H7 (cell line): ENCODE measurements at regions not wholly inside any gene's neighbourhood (a gene's known extent, or its start where the extent isn't known, plus 50 kb on each side); places are given as distances from the start of the nearest gene placed in this dataset.

Experiments used
- DNase-seq: peaks from one replicate; pipeline ENCODE4 v3.0.0; 2012
- H3K27me3 ChIP-seq: 2 replicates; pipeline ENCODE4 v1.6.0; 2011; ENCODE audit warnings: mild to moderate bottlenecking, low read length; ENCODE audit not compliant: control insufficient read depth, insufficient read depth
- H3K36me3 ChIP-seq: replicated peaks from 2 replicates; pipeline ENCODE4 v1.5.1; 2011; ENCODE audit warnings: low read length; ENCODE audit not compliant: control insufficient read depth, insufficient read depth
- H3K4me3 ChIP-seq: 2 replicates; pipeline ENCODE4 v1.5.1; 2011; ENCODE audit warnings: low read depth, mild to moderate bottlenecking, control low read depth, low read length, moderate library complexity; ENCODE audit not compliant: insufficient read depth

DNA sequence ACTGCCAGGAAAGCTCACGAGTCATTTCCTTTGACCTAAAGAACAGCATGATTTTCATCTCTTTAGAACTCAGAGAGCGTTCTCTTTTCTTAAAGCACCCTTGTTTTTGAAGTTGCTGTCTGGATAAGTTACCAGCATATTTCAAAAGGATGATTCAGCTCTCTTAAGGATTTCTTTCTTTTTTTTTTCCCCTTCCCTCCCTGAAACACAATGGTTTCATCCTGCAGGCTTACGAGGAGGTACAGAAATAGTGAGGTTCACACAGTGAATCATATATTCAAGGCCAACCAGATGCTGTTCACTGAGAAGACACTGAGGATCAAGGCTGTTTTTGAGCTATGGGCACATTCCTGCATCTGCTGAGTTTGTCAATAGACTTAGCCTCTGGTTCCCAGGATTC is 257.2 kb downstream of the KIF4B start:
- no peak for DNase-seq
- no peaks in the 10 kb centered on the region for H3K36me3 ChIP-seq
- no peak overlapping the region for H3K4me3 ChIP-seq
- no peaks in the 10 kb centered on the region for H3K27me3 ChIP-seq

DNA sequence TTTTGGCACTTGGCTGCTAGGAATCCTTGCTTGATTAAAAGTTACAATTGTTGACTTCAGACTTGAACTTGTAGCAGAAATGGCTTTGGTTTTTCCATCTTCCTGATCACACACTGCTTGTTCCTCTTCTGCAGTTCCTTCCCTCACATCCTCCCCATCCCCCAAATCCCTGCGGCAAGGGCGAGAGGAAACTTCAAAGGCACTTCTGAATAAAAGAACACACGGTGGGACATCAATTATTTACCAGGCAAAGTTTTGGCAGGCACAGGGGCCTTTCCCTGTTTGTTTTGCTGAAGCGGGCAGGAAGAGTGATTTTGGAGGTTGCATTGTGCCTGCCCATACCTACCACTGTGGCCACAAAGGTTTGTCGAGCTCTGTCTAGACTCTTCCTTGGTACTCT is 260.9 kb downstream of the KIF4B start:
- DNase-seq = peak; percentile 44
- H3K36me3 ChIP-seq = no peaks in the 10 kb centered on the region
- H3K27me3 ChIP-seq = no peaks in the 10 kb centered on the region
- no peak overlapping the region for H3K4me3 ChIP-seq

DNA sequence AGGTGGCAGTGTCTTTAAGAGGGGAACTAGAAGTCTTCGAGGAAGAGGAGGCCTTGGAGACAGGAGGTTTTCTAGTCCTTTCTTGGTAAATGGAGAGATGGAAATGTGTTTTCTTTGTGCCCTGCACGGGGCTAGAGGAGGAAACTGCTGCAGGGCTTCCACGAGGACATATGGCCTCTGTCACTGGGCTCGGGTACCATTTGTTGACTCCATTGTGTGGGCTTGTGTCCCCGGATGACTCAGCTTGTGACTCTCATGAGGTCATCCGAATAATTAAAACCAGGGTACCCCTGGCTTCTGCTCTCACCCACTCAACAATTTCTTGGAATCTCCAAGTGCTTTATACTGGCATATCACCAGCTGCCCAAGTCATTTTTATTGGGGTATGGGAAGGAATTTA is 261.7 kb downstream of the KIF4B start:
- DNase-seq = no peak
- Histone ChIP-seq H3K36me3 (no peaks in the 10 kb centered on the region), H3K27me3 (no peaks in the 10 kb centered on the region), H3K4me3 (no peak overlapping the region)

DNA sequence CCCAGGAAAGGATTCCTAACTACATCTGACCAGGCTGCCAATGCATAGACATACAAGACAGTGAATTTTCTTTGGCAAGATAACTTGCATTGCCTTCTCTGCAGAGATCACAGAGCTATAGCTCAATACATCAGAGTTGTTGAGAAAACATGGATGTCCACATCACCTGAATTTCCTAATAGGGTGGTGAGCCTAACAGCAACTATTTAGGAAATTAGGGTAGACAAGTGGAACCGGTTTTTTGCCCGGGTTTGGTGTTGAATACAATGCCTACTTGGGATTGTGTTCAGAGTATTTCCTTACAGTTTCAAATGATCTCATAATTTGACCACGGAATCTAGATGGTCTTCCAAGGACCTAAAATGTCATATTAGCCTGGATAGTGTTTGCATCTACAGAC is 262.7 kb downstream of the KIF4B start:
- no peaks in the 10 kb centered on the region for H3K36me3 ChIP-seq
- H3K4me3 ChIP-seq = no peak overlapping the region
- no peak for DNase-seq
- no peaks in the 10 kb centered on the region for H3K27me3 ChIP-seq

DNA sequence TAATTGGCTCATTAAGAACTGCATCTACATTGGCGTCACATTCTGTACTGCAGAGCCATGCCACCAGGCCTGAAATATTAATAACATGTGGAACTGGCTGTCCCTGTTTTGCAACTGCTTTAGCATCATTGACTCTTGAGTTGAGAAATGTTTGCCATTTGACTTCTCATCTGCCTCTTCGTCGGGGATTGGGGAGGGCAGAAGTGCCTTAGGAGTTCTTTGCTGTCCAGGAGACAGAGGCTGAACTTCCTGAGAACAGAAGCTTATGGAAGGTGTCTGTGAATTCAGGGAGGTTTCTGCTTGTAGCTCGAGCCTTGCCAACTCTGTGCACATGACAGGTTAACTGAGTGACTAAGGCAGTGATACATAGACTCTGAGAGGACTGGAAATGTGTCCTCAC is 265.0 kb downstream of the KIF4B start:
- Histone ChIP-seq H3K27me3 (no peaks in the 10 kb centered on the region), H3K4me3 (no peak overlapping the region), H3K36me3 (no peaks in the 10 kb centered on the region)
- no peak for DNase-seq

DNA sequence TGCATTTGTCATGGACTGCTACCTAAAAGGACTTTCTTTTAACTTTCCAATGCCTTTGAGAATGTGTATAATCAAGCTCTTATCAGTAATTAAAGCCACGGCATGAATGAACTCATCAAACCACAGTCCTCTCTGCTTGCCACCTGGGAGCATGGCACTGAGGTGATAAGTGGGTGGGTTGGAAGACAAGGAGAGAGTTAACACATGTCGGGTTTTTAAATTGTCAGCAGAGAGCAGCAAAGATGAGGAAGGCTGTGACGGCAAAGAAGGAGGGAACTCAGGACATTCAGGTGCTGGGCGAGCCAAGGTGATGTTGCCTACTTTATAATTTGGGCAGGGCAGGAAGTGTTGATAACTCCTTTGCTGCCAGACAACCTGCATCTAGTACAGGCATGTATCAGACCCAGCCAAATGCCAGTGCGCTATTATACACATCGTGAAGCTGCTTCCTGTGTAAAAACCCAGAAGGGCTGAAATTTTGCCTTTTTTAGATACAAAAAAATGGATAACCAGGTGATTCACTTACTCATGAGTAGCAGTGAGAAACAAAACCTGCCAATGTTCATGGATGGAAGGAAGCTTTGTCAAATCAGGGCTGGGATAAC is 269.1 kb downstream of the KIF4B start:
- no peak for DNase-seq
- H3K4me3 ChIP-seq = no peak overlapping the region
- H3K36me3 ChIP-seq = no peaks in the 10 kb centered on the region
- no peaks in the 10 kb centered on the region for H3K27me3 ChIP-seq

DNA sequence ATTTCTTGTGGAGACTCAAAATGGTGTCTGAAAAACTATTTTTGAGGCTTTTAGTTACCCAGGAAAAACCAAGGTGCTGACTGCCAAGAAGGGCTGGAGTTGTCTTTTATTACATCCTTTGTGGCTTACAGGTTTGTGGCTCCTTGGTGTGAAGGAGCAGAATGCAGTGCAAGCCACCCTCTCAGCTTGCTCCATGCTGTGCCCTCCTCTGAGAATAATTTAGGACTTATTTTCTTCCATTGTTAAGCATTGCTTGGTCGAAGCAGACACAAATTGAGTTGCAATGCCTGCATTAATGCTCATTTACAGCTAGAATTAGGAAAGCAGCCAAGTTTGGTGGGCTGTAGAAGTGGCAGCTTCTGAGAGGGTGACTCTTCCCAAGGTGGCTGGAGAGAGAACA is 272.2 kb downstream of the KIF4B start:
- H3K36me3 ChIP-seq = no peaks in the 10 kb centered on the region
- DNase-seq = no peak
- no peaks in the 10 kb centered on the region for H3K27me3 ChIP-seq
- H3K4me3 ChIP-seq = no peak overlapping the region

DNA sequence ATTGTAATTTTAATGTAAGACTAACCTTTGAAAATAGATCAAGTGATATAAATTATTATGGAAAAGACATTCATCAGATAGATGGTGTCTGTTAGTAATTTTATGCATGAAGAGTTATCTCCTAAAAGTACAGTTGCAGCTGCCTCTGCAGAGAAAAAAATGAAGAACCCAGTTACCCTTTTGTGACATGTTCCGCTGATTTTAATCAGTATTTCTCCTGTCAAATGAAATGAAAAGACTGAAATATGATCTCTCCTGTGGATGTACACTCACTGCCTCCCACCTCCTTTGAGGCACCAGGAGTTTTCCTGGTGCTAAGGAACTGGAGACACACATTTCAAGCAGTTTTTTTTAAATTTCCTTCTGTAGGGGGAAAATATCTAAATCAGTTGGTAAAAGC is 277.4 kb downstream of the KIF4B start:
- no peaks in the 10 kb centered on the region for H3K36me3 ChIP-seq
- no peak for DNase-seq

DNA sequence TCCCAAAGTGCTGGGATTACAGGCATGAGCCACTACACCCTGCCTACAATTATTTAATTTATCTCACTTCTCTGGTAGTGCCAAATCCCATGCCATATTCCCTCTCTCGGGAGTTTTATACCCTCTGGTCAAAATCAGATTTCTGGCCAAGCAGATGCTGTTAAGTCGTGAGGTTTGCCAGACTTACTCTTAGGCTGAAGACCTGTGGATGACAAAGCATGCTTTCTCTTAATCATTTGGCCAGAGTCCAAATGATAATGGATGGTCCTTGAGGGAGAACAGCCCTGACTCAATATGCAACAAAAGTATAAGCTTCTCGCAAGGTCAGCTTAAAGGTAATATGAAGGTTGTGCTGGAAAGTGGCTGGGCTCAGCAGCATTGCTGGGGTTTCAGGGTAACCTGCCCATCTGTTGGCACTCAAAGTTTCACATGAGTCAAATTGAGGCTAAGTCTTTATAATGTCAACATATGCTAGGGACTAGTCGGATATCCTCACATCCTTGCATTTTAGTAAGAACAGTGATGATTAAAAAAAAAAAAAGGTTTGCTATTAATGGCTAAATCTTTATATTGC is 280.1 kb downstream of the KIF4B start:
- Histone ChIP-seq H3K36me3 (no peaks in the 10 kb centered on the region), H3K27me3 (no peaks in the 10 kb centered on the region), H3K4me3 (no peak overlapping the region)
- DNase-seq = no peak

More for the DNA sequence above, 277.4 kb downstream of the KIF4B start:
- Histone ChIP-seq H3K27me3 (no peaks in the 10 kb centered on the region), H3K4me3 (no peak overlapping the region)

DNA sequence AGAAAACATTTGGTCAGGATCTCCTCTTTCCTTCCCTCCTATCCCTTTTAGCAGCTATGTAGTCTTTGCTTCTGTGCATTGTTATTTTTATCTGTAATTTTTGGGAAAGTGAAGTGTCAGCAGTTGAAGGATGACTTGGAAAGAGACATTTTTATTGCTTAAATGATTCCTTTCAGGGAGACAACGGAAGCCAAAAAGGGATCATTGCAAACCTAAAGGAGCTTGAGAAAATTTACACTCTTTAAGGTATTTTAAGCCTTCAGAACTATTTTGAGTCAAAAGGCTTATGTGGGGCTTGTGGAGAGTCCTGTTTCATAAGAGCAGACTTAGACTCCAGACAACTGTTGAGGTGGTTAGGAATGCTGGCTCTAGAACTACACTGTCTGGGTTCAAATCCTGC is 281.6 kb downstream of the KIF4B start:
- H3K4me3 ChIP-seq = no peak overlapping the region
- no peaks in the 10 kb centered on the region for H3K36me3 ChIP-seq
- DNase-seq = no peak
- H3K27me3 ChIP-seq = no peaks in the 10 kb centered on the region

DNA sequence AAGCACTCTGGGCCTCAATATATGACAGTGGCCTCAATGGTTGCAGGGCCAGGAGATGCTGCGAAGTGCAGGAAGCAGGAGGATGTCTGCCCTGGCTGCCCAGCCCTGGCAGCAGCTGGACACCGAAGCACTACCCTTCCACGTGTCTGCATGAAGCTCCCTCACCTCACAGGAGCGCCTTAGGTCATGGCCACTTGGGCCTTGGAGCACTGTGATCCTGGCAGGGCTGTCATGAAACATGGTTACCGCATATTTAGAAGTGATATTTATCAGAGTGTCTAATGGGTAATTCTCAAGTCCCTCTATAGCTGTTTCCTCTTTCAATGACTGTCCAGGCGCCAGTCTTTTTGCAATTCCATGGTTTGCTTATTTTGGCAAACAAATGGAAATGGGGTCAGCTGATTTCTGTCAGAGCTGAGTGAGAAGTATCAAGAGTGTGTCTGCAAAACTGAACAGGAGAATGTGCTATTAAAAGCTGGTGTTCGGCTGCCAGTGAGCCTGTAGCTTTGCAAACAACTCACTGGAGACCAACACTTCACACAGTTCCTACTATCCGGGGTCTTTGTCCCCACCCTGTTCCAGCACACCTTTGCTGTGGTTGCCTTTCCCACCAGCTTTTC is 285.9 kb downstream of the KIF4B start:
- Histone ChIP-seq H3K27me3 (no peaks in the 10 kb centered on the region), H3K4me3 (no peak overlapping the region), H3K36me3 (no peaks in the 10 kb centered on the region)
- DNase-seq = no peak

DNA sequence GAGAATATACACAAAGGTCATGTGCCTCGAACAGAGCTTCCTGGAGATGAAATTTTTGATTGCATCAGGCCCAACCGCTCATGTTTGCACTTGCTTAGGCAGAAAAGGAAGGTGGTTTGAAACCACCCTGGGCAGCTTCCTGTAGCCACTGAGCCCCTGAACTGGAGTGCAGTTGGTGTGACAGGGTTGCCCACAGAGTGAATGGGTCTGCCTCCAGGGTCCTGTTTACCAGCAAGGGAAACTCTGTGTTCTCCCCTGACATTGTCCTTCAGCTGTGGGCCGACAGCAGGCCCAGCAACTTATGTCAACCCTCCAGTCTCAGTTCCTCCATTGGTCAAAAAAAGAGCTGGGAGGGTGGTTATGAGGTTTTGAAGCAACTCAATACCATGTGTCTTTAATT is 289.6 kb downstream of the KIF4B start:
- Histone ChIP-seq H3K36me3 (no peaks in the 10 kb centered on the region), H3K4me3 (no peak overlapping the region), H3K27me3 (no peaks in the 10 kb centered on the region)
- no peak for DNase-seq

DNA sequence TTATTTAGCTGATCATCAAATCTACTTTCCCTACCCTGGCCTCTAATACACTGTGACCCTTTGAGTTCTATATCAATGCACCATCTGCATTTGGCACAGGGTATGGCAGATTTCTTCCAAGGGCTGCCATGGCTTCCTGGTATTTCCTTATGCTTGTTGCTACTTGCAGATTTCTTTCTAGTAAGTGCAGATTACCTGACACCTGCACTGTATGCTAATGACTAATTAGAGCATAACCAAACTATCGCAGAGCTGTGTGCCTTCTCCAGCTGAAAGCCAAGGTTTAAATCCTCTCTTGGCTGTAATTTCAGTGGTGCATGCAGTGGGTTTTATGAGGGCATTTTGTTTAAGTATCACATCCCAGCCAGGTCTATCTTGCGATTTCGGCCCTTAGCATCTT is 293.7 kb downstream of the KIF4B start:
- DNase-seq = no peak
- H3K36me3 ChIP-seq = no peaks in the 10 kb centered on the region
- H3K27me3 ChIP-seq = no peaks in the 10 kb centered on the region
- H3K4me3 ChIP-seq = no peak overlapping the region

DNA sequence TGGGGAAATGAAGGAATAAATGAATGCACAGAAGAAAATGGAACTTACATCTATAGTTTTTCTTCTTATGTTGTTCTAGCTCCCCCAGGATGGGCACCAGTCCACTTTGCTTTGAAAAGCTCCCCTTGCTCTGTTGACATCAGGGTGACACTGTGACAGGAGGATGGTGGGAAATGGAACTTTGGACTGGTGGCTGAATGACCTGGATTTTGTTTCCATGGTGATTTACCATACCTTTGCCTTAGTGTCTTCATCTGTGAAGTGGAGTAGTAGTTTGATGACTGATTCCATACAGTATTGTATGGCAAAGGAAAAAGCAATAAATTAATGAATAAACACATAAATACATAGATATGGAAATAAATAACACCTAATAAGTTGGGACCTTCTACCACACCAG is 294.7 kb downstream of the KIF4B start:
- Histone ChIP-seq H3K36me3 (no peaks in the 10 kb centered on the region), H3K27me3 (no peaks in the 10 kb centered on the region), H3K4me3 (no peak overlapping the region)
- DNase-seq = no peak

DNA sequence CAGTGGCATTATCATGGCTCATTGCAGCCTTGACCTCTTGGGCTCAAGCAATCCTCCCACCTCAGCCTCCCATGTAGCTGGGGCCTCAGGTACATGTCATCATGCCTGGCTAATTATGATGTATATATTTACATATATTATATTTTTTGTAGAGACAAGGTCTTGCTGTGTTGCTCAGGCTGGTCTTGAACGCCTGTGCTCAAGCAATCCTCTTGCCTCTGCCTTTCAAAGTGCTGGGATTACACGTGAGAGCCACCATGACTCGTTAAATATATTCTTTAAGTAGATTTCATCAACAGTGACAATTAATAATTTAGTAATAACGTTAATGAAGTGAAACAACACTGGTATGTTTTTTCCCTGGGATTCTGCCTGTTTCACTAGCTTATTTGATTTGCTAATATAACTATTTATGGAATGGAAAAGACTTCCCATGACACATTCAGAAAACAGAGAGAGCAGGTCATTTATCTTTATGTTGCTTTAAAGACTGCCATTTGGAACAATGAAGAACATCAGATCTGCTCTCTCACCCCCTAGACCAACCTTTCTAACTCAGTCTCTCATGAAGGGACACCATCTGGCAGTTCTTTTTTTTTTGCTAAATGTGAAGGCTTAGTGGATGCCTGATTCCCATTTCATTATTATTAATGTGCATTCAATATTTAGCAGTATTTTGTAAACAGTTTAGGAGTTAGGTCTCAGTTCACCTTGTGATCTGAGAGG is 295.6 kb downstream of the KIF4B start:
- Histone ChIP-seq H3K36me3 (no peaks in the 10 kb centered on the region), H3K27me3 (no peaks in the 10 kb centered on the region), H3K4me3 (no peak overlapping the region)
- no peak for DNase-seq
